Natural killer cell treated with Interleukin-12 subunit alpha and Interleukin-12 subunit beta and Interleukin-15 and Interleukin-18, amount 100 ng/mL, for 72 hours (primary cell): ENCODE measurements at regions not wholly inside any gene's neighbourhood (a gene's known extent, or its start where the extent isn't known, plus 50 kb on each side); places are given as distances from the start of the nearest gene placed in this dataset.

ENCODE experiments used
- ATAC-seq, 2 donors: fragments of 150-1000 bp; cut with Tn5 transposase in 1 of 2; sonication (Bioruptor Pico), chemical (Tn5 transposase) in 1 of 2; 2 replicates each; pipeline ENCODE4 v1.10.0; 2021
- DNase-seq: peaks from one replicate; pipeline ENCODE4 v3.0.0; 2022; ENCODE audit warnings: low spot score
- H3K27ac Mint-ChIP-seq, 2 donors: 1 replicate in 1 of 2; 2 replicates in 1 of 2; pipeline ENCODE4 v1.8.0; 2022; ENCODE audit warnings: mixed read lengths in 2 of 2, mild to moderate bottlenecking in 1 of 2, moderate library complexity in 1 of 2
- H3K27me3 Mint-ChIP-seq, 2 donors: 1 replicate in 1 of 2; 2 replicates in 1 of 2; pipeline ENCODE4 v1.8.0; 2022; ENCODE audit warnings: mixed read lengths in 2 of 2
- H3K36me3 Mint-ChIP-seq: one replicate; pipeline ENCODE4 v1.8.0; 2022; ENCODE audit warnings: mixed read lengths
- H3K4me1 Mint-ChIP-seq, 2 donors: 1 replicate in 1 of 2; 2 replicates in 1 of 2; pipeline ENCODE4 v1.8.0; 2022; ENCODE audit warnings: low read depth in 2 of 2, mixed read lengths in 2 of 2, mild to moderate bottlenecking in 1 of 2
- H3K4me3 Mint-ChIP-seq: one replicate; pipeline ENCODE4 v1.8.0; 2022; ENCODE audit warnings: mixed read lengths
- H3K9me3 Mint-ChIP-seq: 2 replicates; pipeline ENCODE4 v1.8.0; 2022; ENCODE audit warnings: mixed read lengths

- Mint-ChIP-seq H3K4me1 (no peaks in the 10 kb centered on the region), H3K9me3 (peaks cover 5% of the 10 kb centered on the region), H3K27me3 (no peaks in the 10 kb centered on the region), H3K4me3 (no peak overlapping the region), H3K36me3 (no peaks in the 10 kb centered on the region), H3K27ac (no peak overlapping the region)
- ATAC-seq = no peak
- no peak for DNase-seq
Measured at GRCh38 chr6:114436691-114437090, 93.9 kb upstream of the HS3ST5 start.

GRCh38 chr6:114435985-114436384 lies 93.2 kb upstream of the HS3ST5 start:
- DNase-seq = no peak
- H3K4me3 Mint-ChIP-seq = no peak overlapping the region
- no peak overlapping the region for H3K27ac Mint-ChIP-seq
- H3K27me3 Mint-ChIP-seq = no peaks in the 10 kb centered on the region
- H3K4me1 Mint-ChIP-seq = no peaks in the 10 kb centered on the region
- no peaks in the 10 kb centered on the region for H3K36me3 Mint-ChIP-seq
- ATAC-seq = no peak
- peaks cover 2% of the 10 kb centered on the region for H3K9me3 Mint-ChIP-seq

GRCh38 chr6:114432400-114432799 lies 89.6 kb upstream of the HS3ST5 start:
- Mint-ChIP-seq H3K36me3 (no peaks in the 10 kb centered on the region), H3K27ac (no peak overlapping the region), H3K27me3 (no peaks in the 10 kb centered on the region), H3K9me3 (peaks cover 3% of the 10 kb centered on the region), H3K4me1 (no peaks in the 10 kb centered on the region), H3K4me3 (no peak overlapping the region)
- DNase-seq (no peak), ATAC-seq (no peak)

GRCh38 chr6:114431641-114432040 lies 88.8 kb upstream of the HS3ST5 start:
- H3K4me1 Mint-ChIP-seq = no peaks in the 10 kb centered on the region
- H3K4me3 Mint-ChIP-seq = no peak overlapping the region
- DNase-seq = no peak
- ATAC-seq = no peak
- no peaks in the 10 kb centered on the region for H3K36me3 Mint-ChIP-seq
- H3K27me3 Mint-ChIP-seq = no peaks in the 10 kb centered on the region
- H3K27ac Mint-ChIP-seq = no peak overlapping the region
- H3K9me3 Mint-ChIP-seq = peaks cover 7% of the 10 kb centered on the region

- no peaks in the 10 kb centered on the region for H3K27me3 Mint-ChIP-seq
- ATAC-seq (no peak), DNase-seq (no peak)
- H3K27ac Mint-ChIP-seq = no peak overlapping the region
- no peak overlapping the region for H3K4me3 Mint-ChIP-seq
- H3K4me1 Mint-ChIP-seq = no peaks in the 10 kb centered on the region
- peaks cover 11% of the 10 kb centered on the region for H3K9me3 Mint-ChIP-seq
- no peaks in the 10 kb centered on the region for H3K36me3 Mint-ChIP-seq
Measured at GRCh38 chr6:114430534-114431124, 87.8 kb upstream of the HS3ST5 start.

GRCh38 chr6:114428341-114428740 lies 85.5 kb upstream of the HS3ST5 start:
- Mint-ChIP-seq H3K4me3 (no peak overlapping the region), H3K4me1 (no peaks in the 10 kb centered on the region), H3K27ac (no peak overlapping the region), H3K27me3 (no peaks in the 10 kb centered on the region), H3K36me3 (peaks cover 7% of the 10 kb centered on the region), H3K9me3 (peaks cover 24% of the 10 kb centered on the region)
- DNase-seq (no peak), ATAC-seq (no peak)

- no peak overlapping the region for H3K27ac Mint-ChIP-seq
- no peak for ATAC-seq
- H3K4me3 Mint-ChIP-seq = no peak overlapping the region
Measured at GRCh38 chr6:114421199-114421598, 78.4 kb upstream of the HS3ST5 start.

GRCh38 chr6:114419175-114419574 lies 76.4 kb upstream of the HS3ST5 start:
- Mint-ChIP-seq H3K27ac (no peak overlapping the region), H3K4me1 (no peaks in the 10 kb centered on the region), H3K9me3 (peaks cover 26% of the 10 kb centered on the region), H3K27me3 (no peaks in the 10 kb centered on the region), H3K4me3 (no peak overlapping the region), H3K36me3 (peaks cover 6% of the 10 kb centered on the region)
- no peak for DNase-seq
- no peak for ATAC-seq

More at GRCh38 chr6:114421199-114421598, 78.4 kb upstream of the HS3ST5 start:
- peaks cover 13% of the 10 kb centered on the region for H3K36me3 Mint-ChIP-seq
- H3K27me3 Mint-ChIP-seq = no peaks in the 10 kb centered on the region
- peaks cover 35% of the 10 kb centered on the region for H3K9me3 Mint-ChIP-seq
- DNase-seq = no peak
- no peaks in the 10 kb centered on the region for H3K4me1 Mint-ChIP-seq

- Mint-ChIP-seq H3K9me3 (peaks cover 21% of the 10 kb centered on the region), H3K27me3 (no peaks in the 10 kb centered on the region), H3K4me3 (no peak overlapping the region), H3K27ac (no peak overlapping the region), H3K36me3 (peaks cover 6% of the 10 kb centered on the region), H3K4me1 (no peaks in the 10 kb centered on the region)
- DNase-seq (no peak), ATAC-seq (no peak)
Measured at GRCh38 chr6:114418304-114418972, 75.6 kb upstream of the HS3ST5 start.

GRCh38 chr6:114407426-114408035 lies 64.7 kb upstream of the HS3ST5 start:
- Mint-ChIP-seq H3K4me3 (no peak overlapping the region), H3K36me3 (peaks cover 4% of the 10 kb centered on the region), H3K9me3 (peaks cover 8% of the 10 kb centered on the region), H3K4me1 (no peaks in the 10 kb centered on the region), H3K27me3 (no peaks in the 10 kb centered on the region), H3K27ac (no peak overlapping the region)
- no peak for DNase-seq
- ATAC-seq = no peak

- no peak overlapping the region for H3K27ac Mint-ChIP-seq
- no peak overlapping the region for H3K4me3 Mint-ChIP-seq
- no peaks in the 10 kb centered on the region for H3K27me3 Mint-ChIP-seq
- H3K9me3 Mint-ChIP-seq = peaks cover 8% of the 10 kb centered on the region
- DNase-seq = no peak
- peaks cover 4% of the 10 kb centered on the region for H3K36me3 Mint-ChIP-seq
- H3K4me1 Mint-ChIP-seq = no peaks in the 10 kb centered on the region
- ATAC-seq = no peak
Measured at GRCh38 chr6:114404339-114404955, 61.6 kb upstream of the HS3ST5 start.

- peaks cover 8% of the 10 kb centered on the region for H3K9me3 Mint-ChIP-seq
- ATAC-seq = no peak
- H3K4me1 Mint-ChIP-seq = no peaks in the 10 kb centered on the region
- no peak for DNase-seq
- H3K27me3 Mint-ChIP-seq = no peaks in the 10 kb centered on the region
- peaks cover 4% of the 10 kb centered on the region for H3K36me3 Mint-ChIP-seq
- H3K27ac Mint-ChIP-seq = no peak overlapping the region
- no peak overlapping the region for H3K4me3 Mint-ChIP-seq
Measured at GRCh38 chr6:114403858-114404257, 61.0 kb upstream of the HS3ST5 start.

- H3K4me1 Mint-ChIP-seq = no peaks in the 10 kb centered on the region
- DNase-seq (no peak), ATAC-seq (no peak)
- no peak overlapping the region for H3K4me3 Mint-ChIP-seq
- peaks cover 12% of the 10 kb centered on the region for H3K9me3 Mint-ChIP-seq
- H3K36me3 Mint-ChIP-seq = peaks cover 4% of the 10 kb centered on the region
- H3K27me3 Mint-ChIP-seq = no peaks in the 10 kb centered on the region
- H3K27ac Mint-ChIP-seq = no peak overlapping the region
Measured at GRCh38 chr6:114398481-114398880, 55.7 kb upstream of the HS3ST5 start.
